ENCODE measurements at regions not wholly inside any gene's neighbourhood (a gene's known extent, or its start where the extent isn't known, plus 50 kb on each side); places are given as distances from the start of the nearest gene placed in this dataset.

DNA sequence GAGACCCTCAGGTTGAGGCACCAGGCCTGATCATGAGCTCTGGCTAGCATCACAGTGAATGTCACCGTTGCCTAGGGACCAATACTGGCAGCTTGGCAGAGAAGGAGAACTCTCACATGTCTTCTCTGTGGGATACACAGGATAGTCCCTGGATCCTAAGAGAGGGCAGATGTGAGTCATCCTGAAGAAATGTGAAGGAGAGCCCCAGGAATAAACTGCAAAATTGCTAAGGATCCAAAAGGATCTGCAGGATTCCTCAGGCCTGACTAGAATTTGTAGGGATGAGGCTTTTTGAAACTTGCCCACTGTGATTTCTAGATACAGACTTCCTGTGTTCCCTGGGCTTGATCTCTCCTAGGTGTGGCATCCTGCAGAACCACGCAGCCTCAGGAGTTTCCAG is 785.9 kb upstream of the TSPY4 start:
- H3K4me1 ChIP-seq (replicated peaks): peaks cover 37% of the 10 kb centered on the region
- H3K27ac ChIP-seq: no peak overlapping the region
- peak; percentile 41 to 58 for DNase-seq (ENCODE audit: low read depth in 1 of 2, low spot score in 2 of 2)
- H3K9me3 ChIP-seq (replicated peaks): no peaks in the 10 kb centered on the region
- H3K36me3 ChIP-seq: no peaks in the 10 kb centered on the region
- no peaks in the 10 kb centered on the region for H3K27me3 ChIP-seq (replicated peaks)
- no peak overlapping the region for H3K4me3 ChIP-seq

DNA sequence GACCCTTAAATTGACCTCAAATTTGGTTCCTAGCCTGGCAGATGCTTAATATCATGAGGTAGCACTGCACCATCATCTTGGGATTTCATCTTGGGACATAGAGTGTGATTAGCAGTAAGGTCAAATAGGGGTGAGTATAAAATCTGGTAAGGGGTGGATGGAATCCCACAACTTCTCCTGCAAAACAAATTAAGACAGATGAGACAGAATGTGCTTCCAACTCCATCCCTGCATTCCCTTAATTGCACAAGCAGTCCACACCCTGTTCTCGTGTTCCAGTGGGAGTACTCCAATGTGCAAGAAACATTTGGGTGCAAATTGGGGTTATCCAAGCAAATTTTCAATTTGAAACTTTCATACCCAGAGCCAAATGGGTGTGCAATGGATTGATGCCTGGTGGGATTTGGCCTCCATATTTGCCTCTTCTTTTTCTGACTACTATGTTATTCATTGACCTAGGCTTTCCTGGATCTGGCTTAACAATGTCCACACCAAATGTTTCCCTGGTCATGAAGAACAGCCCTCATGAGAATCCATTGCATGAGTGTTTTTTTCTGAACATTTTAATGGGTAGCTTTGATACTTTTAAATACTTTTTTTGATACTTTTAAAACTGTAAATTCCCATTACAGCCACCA is 785.0 kb upstream of the TSPY4 start:
- H3K27me3 ChIP-seq (replicated peaks): no peaks in the 10 kb centered on the region
- H3K27ac ChIP-seq: no peak overlapping the region
- no peak overlapping the region for H3K4me3 ChIP-seq
- DNase-seq (ENCODE audit: low read depth in 1 of 2, low spot score in 2 of 2): no peak
- H3K9me3 ChIP-seq (replicated peaks): no peaks in the 10 kb centered on the region
- peaks cover 37% of the 10 kb centered on the region for H3K4me1 ChIP-seq (replicated peaks)
- no peaks in the 10 kb centered on the region for H3K36me3 ChIP-seq

DNA sequence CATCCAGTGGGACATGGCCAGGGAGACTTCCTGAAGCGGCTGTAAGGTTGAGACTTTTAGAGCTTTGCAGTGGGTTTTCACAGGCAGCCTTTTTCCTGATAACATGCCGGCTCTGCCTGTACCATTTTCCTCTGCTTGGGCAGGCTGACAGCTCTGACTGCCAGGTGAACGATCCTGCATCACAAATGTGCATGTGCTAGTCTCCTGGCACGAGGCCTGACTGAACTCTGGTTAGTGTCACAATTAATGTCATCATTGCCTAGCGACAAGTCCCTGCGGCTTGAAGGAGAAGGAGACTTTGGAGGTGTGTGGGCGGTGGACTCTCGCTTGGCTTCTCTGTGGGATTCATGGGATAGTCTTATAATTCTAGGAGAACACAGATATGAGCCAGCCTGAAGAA is 783.6 kb upstream of the TSPY4 start:
- no peaks in the 10 kb centered on the region for H3K36me3 ChIP-seq
- DNase-seq (ENCODE audit: low read depth in 1 of 2, low spot score in 2 of 2): no peak

DNA sequence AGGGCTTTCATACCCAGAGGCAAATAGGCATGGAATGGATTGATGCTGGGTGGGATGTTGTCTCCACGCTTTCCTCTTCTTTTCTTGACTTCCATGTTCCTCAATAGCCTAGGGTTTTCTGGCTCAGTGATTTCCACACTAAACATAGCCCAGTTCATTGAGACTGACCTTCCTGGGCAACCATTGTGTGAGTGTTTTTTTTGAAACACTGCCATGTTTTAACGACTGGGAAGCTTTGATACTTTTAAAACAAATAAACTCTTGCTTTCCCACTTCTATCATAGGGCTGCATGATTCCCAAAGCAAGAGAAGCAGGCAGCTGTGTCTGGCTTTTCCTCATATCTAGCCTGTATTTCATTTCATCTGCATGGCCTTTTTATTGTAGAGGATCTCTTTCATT is 775.9 kb upstream of the TSPY4 start:
- Histone ChIP-seq H3K4me3 (no peak overlapping the region), H3K27me3 (replicated peaks) (no peaks in the 10 kb centered on the region)
- peak in 1 of 2 experiments; percentile 41 for DNase-seq (ENCODE audit: low read depth in 1 of 2, low spot score in 2 of 2)

More for the DNA sequence above, 783.6 kb upstream of the TSPY4 start:
- H3K27ac ChIP-seq: no peak overlapping the region
- no peaks in the 10 kb centered on the region for H3K9me3 ChIP-seq (replicated peaks)
- peaks cover 24% of the 10 kb centered on the region for H3K4me1 ChIP-seq (replicated peaks)
- H3K27me3 ChIP-seq (replicated peaks): no peaks in the 10 kb centered on the region
- H3K4me3 ChIP-seq: no peak overlapping the region

DNA sequence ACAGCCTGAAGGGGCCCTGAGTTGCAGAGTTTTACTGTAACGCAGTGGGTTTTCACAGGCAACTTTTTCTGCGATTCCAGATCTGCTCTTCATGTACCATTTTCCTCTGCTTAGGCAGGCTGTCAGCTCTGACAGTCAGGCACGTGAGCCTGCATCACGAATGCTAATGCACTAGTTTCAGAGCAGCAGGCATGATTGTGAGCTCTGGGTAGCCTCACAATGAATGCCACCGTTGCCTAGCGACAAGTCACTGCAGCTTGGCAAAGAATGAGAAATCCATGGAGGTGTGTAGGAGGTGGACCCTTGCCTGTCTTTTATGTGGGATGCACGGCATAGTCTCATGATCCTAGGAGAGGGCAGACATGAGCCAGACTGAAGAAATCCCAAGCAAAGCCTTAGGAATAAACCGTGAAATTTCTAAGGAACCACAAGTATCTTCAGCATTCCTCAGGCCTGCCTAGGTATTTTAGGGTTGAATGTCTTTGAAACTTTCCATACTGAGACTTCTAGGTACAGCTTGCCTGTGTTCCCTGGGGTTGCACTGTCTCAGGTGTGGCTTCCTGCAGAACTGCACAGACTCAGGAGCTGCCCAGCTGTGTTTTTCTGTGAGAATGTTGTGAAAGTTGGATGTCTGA is 774.7 kb upstream of the TSPY4 start:
- no peaks in the 10 kb centered on the region for H3K36me3 ChIP-seq
- DNase-seq (ENCODE audit: low read depth in 1 of 2, low spot score in 2 of 2): peak; percentile 42 to 76
- H3K4me1 ChIP-seq (replicated peaks): peaks cover 25% of the 10 kb centered on the region
- no peaks in the 10 kb centered on the region for H3K27me3 ChIP-seq (replicated peaks)
- H3K27ac ChIP-seq: peak overlapping the region; percentile 42; the same call in 1 of the 2 replicates
- H3K9me3 ChIP-seq (replicated peaks): no peaks in the 10 kb centered on the region
- H3K4me3 ChIP-seq: no peak overlapping the region

More for the DNA sequence above, 775.9 kb upstream of the TSPY4 start:
- Histone ChIP-seq H3K9me3 (replicated peaks) (no peaks in the 10 kb centered on the region), H3K36me3 (no peaks in the 10 kb centered on the region), H3K27ac (no peak overlapping the region), H3K4me1 (replicated peaks) (peaks cover 25% of the 10 kb centered on the region)

DNA sequence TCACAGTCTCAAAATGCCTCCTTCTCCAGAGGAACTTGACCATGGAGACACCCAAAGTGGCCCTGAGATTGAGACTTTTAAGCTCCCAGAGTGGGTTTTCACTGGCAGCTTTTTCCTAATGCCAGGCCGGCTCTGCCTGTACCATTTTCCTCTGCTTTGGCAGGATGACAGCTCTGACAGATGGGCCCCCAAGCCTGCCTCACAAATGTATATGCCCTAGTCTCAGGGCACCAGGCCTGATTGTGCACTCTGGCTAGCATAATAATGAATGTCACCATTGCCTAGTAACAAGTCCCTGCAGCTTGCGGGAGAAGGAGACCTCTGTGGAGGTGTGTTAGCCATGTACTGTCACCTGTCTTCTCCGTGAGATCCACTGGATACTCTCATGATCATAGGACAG is 772.8 kb upstream of the TSPY4 start:
- no peak for DNase-seq (ENCODE audit: low read depth in 1 of 2, low spot score in 2 of 2)
- no peaks in the 10 kb centered on the region for H3K27me3 ChIP-seq (replicated peaks)
- no peaks in the 10 kb centered on the region for H3K36me3 ChIP-seq
- H3K9me3 ChIP-seq (replicated peaks): no peaks in the 10 kb centered on the region
- H3K27ac ChIP-seq: no peak overlapping the region
- H3K4me3 ChIP-seq: no peak overlapping the region
- H3K4me1 ChIP-seq (replicated peaks): peaks cover 26% of the 10 kb centered on the region

DNA sequence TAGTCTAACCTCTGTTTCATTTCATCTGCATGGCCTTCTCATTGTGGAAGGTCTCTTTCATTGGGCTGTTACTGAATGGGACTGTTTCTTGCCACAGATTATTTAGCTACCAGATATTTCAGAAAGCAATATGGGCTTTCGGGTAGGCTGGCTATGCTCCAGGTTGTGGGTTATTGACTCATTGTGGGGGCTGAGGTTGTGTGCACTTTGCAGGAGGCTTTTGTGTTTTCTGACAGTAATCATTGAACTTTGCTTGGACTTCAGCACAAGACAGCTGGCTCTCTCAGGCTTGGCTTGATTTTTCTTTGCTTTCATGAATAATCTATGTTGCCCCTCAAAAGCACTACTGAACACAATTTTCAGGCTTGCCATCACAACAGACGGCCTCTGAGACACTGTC is 771.1 kb upstream of the TSPY4 start:
- no peak for DNase-seq (ENCODE audit: low read depth in 1 of 2, low spot score in 2 of 2)
- Histone ChIP-seq H3K9me3 (replicated peaks) (no peaks in the 10 kb centered on the region), H3K27me3 (replicated peaks) (no peaks in the 10 kb centered on the region), H3K36me3 (no peaks in the 10 kb centered on the region), H3K4me3 (no peak overlapping the region), H3K27ac (no peak overlapping the region), H3K4me1 (replicated peaks) (peaks cover 37% of the 10 kb centered on the region)

DNA sequence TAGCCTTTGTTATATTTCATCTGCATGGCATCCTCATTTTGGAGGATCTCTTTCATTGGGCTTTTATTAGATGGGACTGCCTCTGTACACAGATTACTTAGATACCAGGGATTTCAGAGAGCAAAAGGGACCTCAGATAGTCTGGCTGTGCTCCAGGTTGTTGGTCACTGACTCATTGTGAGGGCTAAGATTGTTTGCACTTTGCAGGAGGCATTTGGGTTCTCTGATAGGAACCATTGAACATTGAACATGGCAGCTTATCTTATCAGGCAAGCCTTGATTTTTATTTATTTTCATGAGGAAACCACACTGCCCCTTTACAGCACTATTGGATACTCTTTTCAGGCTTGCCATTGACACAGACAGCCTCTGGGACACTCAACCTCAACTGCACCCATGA is 766.9 kb upstream of the TSPY4 start:
- DNase-seq (ENCODE audit: low read depth in 1 of 2, low spot score in 2 of 2): peak; percentile 66 to 74
- H3K36me3 ChIP-seq: no peaks in the 10 kb centered on the region
- H3K27me3 ChIP-seq (replicated peaks): no peaks in the 10 kb centered on the region
- no peaks in the 10 kb centered on the region for H3K9me3 ChIP-seq (replicated peaks)
- no peak overlapping the region for H3K4me3 ChIP-seq
- H3K27ac ChIP-seq: no peak overlapping the region
- H3K4me1 ChIP-seq (replicated peaks): peaks cover 15% of the 10 kb centered on the region

DNA sequence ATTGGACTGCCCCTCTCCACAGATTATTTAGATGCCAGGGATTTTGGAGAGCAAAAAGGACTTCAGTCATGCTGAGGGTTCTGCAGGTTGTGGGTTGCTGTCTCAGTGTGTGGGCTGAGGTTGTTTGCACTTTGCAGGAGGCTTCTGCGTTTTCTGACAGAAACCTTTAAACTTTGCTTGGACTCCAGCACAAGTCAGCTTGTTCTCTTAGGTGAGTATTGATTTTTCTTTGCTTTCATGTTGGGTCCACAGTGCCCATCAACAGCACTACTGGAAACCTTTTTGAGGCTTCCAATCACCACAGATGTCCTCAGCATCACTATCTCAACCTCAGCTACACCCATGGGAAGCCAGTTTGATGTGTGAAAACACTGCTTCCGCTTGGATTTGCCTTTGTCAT is 764.3 kb upstream of the TSPY4 start:
- Histone ChIP-seq H3K27me3 (replicated peaks) (no peaks in the 10 kb centered on the region), H3K27ac (no peak overlapping the region), H3K36me3 (no peaks in the 10 kb centered on the region), H3K4me3 (no peak overlapping the region), H3K4me1 (replicated peaks) (peaks cover 15% of the 10 kb centered on the region), H3K9me3 (replicated peaks) (no peaks in the 10 kb centered on the region)
- no peak for DNase-seq (ENCODE audit: low read depth in 1 of 2, low spot score in 2 of 2)

DNA sequence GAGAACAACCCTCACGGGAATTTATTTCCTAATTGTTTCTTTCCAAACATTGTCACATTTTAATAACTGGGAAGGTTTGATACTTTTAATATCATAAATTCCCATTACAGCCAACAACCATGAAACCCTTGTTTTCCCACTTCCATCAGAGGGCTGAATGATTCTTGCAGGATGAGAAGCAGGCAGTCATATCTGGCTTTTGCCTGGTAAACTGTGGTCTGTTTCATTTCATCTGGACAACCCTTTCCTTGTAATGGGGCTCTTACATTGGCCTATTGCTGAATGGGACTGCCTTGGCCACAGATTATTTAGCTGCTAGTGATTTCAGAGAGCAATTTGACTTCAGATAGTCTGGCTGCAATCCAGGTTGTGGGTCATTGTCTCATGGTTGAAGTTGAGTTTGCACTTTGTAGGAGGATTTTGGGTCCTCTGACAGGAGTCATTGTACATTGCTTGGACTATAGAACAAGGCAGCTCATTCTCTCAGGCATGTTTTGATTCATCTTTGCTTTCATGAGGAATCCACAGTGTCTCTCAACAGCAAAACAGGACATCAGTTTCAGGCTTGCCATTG is 754.9 kb upstream of the TSPY4 start:
- Histone ChIP-seq H3K9me3 (replicated peaks) (no peaks in the 10 kb centered on the region), H3K36me3 (no peaks in the 10 kb centered on the region), H3K27me3 (replicated peaks) (no peaks in the 10 kb centered on the region), H3K4me1 (replicated peaks) (no peaks in the 10 kb centered on the region), H3K4me3 (no peak overlapping the region), H3K27ac (no peak overlapping the region)
- DNase-seq (ENCODE audit: low read depth in 1 of 2, low spot score in 2 of 2): no peak

DNA sequence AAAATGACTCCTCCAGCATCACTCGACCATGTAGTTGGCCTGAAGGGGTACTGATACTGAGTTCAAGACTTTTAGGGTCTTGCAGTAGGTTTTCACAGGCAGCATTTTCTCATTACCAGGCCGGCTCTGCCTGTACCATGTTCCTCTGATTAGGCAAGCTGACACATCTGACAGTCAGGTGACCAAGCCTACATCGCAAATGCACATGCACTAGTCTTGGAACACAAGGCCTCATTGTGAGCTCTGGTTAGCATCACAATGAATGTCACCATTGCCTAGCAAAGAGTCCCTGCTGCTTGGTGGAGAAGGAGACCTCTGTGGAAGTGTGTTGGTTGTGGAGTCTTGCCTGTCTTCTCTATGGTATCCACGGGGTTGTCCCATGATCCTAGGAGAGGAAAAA is 754.1 kb upstream of the TSPY4 start:
- Histone ChIP-seq H3K4me1 (replicated peaks) (no peaks in the 10 kb centered on the region), H3K27ac (no peak overlapping the region), H3K9me3 (replicated peaks) (no peaks in the 10 kb centered on the region), H3K27me3 (replicated peaks) (no peaks in the 10 kb centered on the region), H3K36me3 (no peaks in the 10 kb centered on the region), H3K4me3 (no peak overlapping the region)
- no peak for DNase-seq (ENCODE audit: low read depth in 1 of 2, low spot score in 2 of 2)

DNA sequence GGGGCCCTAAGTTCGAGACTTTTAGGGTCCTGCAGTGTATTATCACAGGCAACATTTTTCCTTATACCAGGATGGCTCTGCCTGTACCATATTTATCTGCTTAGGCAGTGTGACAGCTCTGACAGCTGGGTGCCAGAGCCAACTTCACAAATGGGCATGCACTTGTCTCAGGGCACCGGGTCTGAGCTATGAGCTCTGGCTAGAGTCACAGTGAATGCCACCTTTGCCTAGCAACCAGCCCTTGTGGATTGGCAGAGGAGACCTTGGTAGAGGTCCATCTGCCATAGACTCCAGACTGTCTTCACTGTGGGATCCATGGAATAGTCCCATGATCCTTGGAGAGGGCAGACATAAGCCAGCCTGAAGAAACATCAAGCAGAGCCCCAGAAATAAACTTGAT is 746.6 kb upstream of the TSPY4 start:
- no peak for DNase-seq (ENCODE audit: low read depth in 1 of 2, low spot score in 2 of 2)
- Histone ChIP-seq H3K27me3 (replicated peaks) (no peaks in the 10 kb centered on the region), H3K4me3 (no peak overlapping the region), H3K9me3 (replicated peaks) (no peaks in the 10 kb centered on the region), H3K27ac (no peak overlapping the region), H3K4me1 (replicated peaks) (no peaks in the 10 kb centered on the region), H3K36me3 (no peaks in the 10 kb centered on the region)

DNA sequence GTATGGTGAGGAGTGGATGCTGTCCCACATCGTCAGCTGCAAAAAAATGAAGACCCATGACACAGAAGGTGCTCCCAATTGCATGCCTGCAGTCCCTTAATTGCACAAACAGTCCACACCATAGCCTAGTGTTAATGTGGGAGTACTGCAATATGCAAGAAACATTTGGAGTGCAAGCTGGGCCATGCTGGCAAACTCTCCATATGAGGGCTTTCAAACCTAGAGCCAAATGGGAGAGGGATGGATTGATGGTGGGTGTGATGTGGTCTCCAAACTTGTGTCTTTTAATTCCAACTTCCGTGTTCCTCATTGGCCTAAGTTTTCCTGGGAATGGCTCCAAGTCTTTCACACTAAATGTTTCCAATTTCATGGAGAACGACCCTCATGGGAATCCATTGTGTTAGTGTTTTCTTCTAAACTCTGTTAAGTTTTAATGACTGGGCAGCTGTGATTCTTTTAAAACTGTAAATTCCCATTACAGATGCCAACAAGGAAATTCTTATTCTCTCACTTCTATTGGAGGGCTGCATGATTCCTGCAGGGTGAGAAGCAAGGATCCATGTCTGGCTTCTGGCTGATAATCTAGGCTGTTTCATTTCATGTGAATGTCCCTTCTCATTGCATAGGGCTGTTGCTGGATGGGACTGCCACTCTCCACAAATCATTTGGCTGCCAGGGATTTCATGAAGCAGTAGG is 745.3 kb upstream of the TSPY4 start:
- H3K27ac ChIP-seq: no peak overlapping the region
- H3K27me3 ChIP-seq (replicated peaks): no peaks in the 10 kb centered on the region
- no peak overlapping the region for H3K4me3 ChIP-seq
- DNase-seq (ENCODE audit: low read depth in 1 of 2, low spot score in 2 of 2): no peak
- H3K9me3 ChIP-seq (replicated peaks): no peaks in the 10 kb centered on the region
- no peaks in the 10 kb centered on the region for H3K36me3 ChIP-seq
- no peaks in the 10 kb centered on the region for H3K4me1 ChIP-seq (replicated peaks)

DNA sequence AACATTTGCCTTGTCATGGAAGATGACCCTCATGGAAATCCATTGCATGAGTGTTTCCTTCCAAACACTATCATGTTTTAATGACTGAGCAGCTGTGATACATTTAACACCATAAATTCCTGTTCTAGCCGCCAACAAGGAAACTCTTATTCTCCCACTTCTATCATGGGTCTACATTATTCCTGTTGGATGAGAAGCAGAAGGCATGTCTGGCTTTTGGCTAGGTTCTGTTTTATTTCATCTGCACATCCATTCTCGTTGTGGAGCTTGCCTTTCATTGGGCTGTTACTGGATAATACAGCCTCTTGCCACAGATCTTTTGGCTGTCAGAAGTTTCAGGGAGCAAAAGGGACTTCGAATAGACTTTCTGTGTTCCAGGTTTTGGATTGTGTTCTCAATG is 742.6 kb upstream of the TSPY4 start:
- Histone ChIP-seq H3K27me3 (replicated peaks) (no peaks in the 10 kb centered on the region), H3K4me1 (replicated peaks) (no peaks in the 10 kb centered on the region), H3K27ac (no peak overlapping the region), H3K36me3 (no peaks in the 10 kb centered on the region), H3K9me3 (replicated peaks) (no peaks in the 10 kb centered on the region), H3K4me3 (no peak overlapping the region)
- no peak for DNase-seq (ENCODE audit: low read depth in 1 of 2, low spot score in 2 of 2)

Data from SJSA1 (cell line).